KMS-11 (cell line): ENCODE measurements at regions not wholly inside any gene's neighbourhood (a gene's known extent, or its start where the extent isn't known, plus 50 kb on each side); places are given as distances from the start of the nearest gene placed in this dataset.
"Not testable (repeated sequence)": the region's sequence is repeated elsewhere in the genome, so short reads cannot be mapped to it uniquely, and the experiment has no call there.

Experiments used
- H2AFZ ChIP-seq: fragments of 200-600 bp; sonication (generic); 2 replicates; pipeline ENCODE4 v1.6.1; 2016; ENCODE audit warnings: antibody characterized with exemption, mixed run types, low read depth
- H3K27ac ChIP-seq: fragments of 200-600 bp; sonication (generic); 2 replicates; pipeline ENCODE4 v1.6.1; 2016; ENCODE audit warnings: mild to moderate bottlenecking, mixed run types
- H3K27me3 ChIP-seq: fragments of 200-600 bp; sonication (generic); 2 replicates; pipeline ENCODE4 v1.6.1; 2017; ENCODE audit warnings: mild to moderate bottlenecking, low read depth, mixed run types, moderate library complexity; ENCODE audit not compliant: insufficient read depth
- H3K36me3 ChIP-seq: fragments of 200-600 bp; sonication (generic); 2 replicates; pipeline ENCODE4 v1.6.1; 2017; ENCODE audit warnings: mild to moderate bottlenecking, mixed run types; ENCODE audit not compliant: insufficient read depth
- H3K4me1 ChIP-seq: fragments of 200-600 bp; sonication (generic); 2 replicates; pipeline ENCODE4 v1.6.1; 2016; ENCODE audit warnings: mild to moderate bottlenecking, low read depth, mixed run types; ENCODE audit not compliant: poor library complexity, severe bottlenecking
- H3K4me2 ChIP-seq: fragments of 200-600 bp; sonication (generic); 2 replicates; pipeline ENCODE4 v1.7.0; 2016; ENCODE audit warnings: mild to moderate bottlenecking, mixed run types
- H3K4me3 ChIP-seq: fragments of 200-600 bp; sonication (generic); IDR thresholded peaks from 2 replicates; pipeline ENCODE4 v1.6.1; 2017; ENCODE audit warnings: low read depth, low read length, mixed read lengths; ENCODE audit not compliant: insufficient read depth
- H3K79me2 ChIP-seq: fragments of 200-600 bp; sonication (generic); 2 replicates; pipeline ENCODE4 v1.6.1; 2016; ENCODE audit warnings: low read depth, mixed run types; ENCODE audit not compliant: insufficient read depth
- H3K9ac ChIP-seq: fragments of 200-600 bp; sonication (generic); 2 replicates; pipeline ENCODE4 v1.6.1; 2016; ENCODE audit warnings: mild to moderate bottlenecking, mixed run types
- H4K20me1 ChIP-seq: fragments of 200-600 bp; sonication (generic); 2 replicates; pipeline ENCODE4 v1.6.1; 2016; ENCODE audit warnings: mild to moderate bottlenecking, mixed run types; ENCODE audit not compliant: insufficient read depth
- CTCF ChIP-seq: fragments of 200-600 bp; sonication (generic); conservative IDR thresholded peaks from 2 replicates; pipeline ENCODE4 v1.6.1; 2017; ENCODE audit warnings: low read depth, mild to moderate bottlenecking, antibody characterized with exemption, low read length, moderate library complexity, mixed read lengths

GRCh38 chr5:106401561-106401960 lies 1269.2 kb downstream of the EFNA5 start:
- H3K79me2 ChIP-seq: no peaks in the 10 kb centered on the region
- H2AFZ ChIP-seq: no peak overlapping the region
- no peaks in the 10 kb centered on the region for H4K20me1 ChIP-seq
- no peak overlapping the region for H3K27ac ChIP-seq
- H3K4me1 ChIP-seq: no peaks in the 10 kb centered on the region
- no peaks in the 10 kb centered on the region for H3K27me3 ChIP-seq
- no peak overlapping the region for H3K4me3 ChIP-seq
- no peak overlapping the region for H3K4me2 ChIP-seq
- TF ChIP-seq CTCF: no peak
- no peaks in the 10 kb centered on the region for H3K36me3 ChIP-seq
- no peak overlapping the region for H3K9ac ChIP-seq

- TF ChIP-seq CTCF: no peak
- H3K27me3 ChIP-seq: no peaks in the 10 kb centered on the region
- no peak overlapping the region for H3K4me2 ChIP-seq
- no peaks in the 10 kb centered on the region for H3K79me2 ChIP-seq
- no peak overlapping the region for H2AFZ ChIP-seq
- H3K4me3 ChIP-seq: no peak overlapping the region
- H3K36me3 ChIP-seq: no peaks in the 10 kb centered on the region
- no peaks in the 10 kb centered on the region for H4K20me1 ChIP-seq
- H3K9ac ChIP-seq: no peak overlapping the region
- H3K4me1 ChIP-seq: no peaks in the 10 kb centered on the region
- H3K27ac ChIP-seq: no peak overlapping the region
These were observed 1271.3 kb downstream of the EFNA5 start for GRCh38 chr5:106399391-106399790.

GRCh38 chr5:106397700-106398099 lies 1273.0 kb downstream of the EFNA5 start:
- no peaks in the 10 kb centered on the region for H3K27me3 ChIP-seq
- H3K27ac ChIP-seq: no peak overlapping the region
- H3K79me2 ChIP-seq: no peaks in the 10 kb centered on the region
- no peaks in the 10 kb centered on the region for H3K36me3 ChIP-seq
- TF ChIP-seq CTCF: no peak
- H2AFZ ChIP-seq: no peak overlapping the region
- no peaks in the 10 kb centered on the region for H4K20me1 ChIP-seq
- H3K4me1 ChIP-seq: no peaks in the 10 kb centered on the region
- no peak overlapping the region for H3K4me3 ChIP-seq
- H3K9ac ChIP-seq: no peak overlapping the region
- no peak overlapping the region for H3K4me2 ChIP-seq

GRCh38 chr5:106393276-106393675 lies 1277.5 kb downstream of the EFNA5 start:
- H2AFZ ChIP-seq: no peak overlapping the region
- no peak overlapping the region for H3K27ac ChIP-seq
- TF ChIP-seq CTCF: no peak
- no peaks in the 10 kb centered on the region for H4K20me1 ChIP-seq
- no peaks in the 10 kb centered on the region for H3K4me1 ChIP-seq
- H3K36me3 ChIP-seq: no peaks in the 10 kb centered on the region
- no peak overlapping the region for H3K9ac ChIP-seq
- H3K4me2 ChIP-seq: no peak overlapping the region
- no peaks in the 10 kb centered on the region for H3K79me2 ChIP-seq
- no peaks in the 10 kb centered on the region for H3K27me3 ChIP-seq
- H3K4me3 ChIP-seq: no peak overlapping the region

GRCh38 chr5:106392766-106393165 lies 1278.0 kb downstream of the EFNA5 start:
- Histone ChIP-seq H3K36me3 (no peaks in the 10 kb centered on the region), H3K27ac (no peak overlapping the region), H3K27me3 (no peaks in the 10 kb centered on the region), H3K9ac (no peak overlapping the region), H3K79me2 (no peaks in the 10 kb centered on the region), H3K4me3 (no peak overlapping the region), H3K4me2 (no peak overlapping the region), H3K4me1 (no peaks in the 10 kb centered on the region), H4K20me1 (no peaks in the 10 kb centered on the region), H2AFZ (no peak overlapping the region)
- no peak for TF ChIP-seq CTCF

GRCh38 chr5:106387767-106388166 lies 1283.0 kb downstream of the EFNA5 start:
- not testable (repeated sequence) for H3K79me2 ChIP-seq, H3K4me2 ChIP-seq, H4K20me1 ChIP-seq, H3K27ac ChIP-seq, H3K9ac ChIP-seq, H3K4me3 ChIP-seq, H3K4me1 ChIP-seq, H3K27me3 ChIP-seq, H3K36me3 ChIP-seq, H2AFZ ChIP-seq
